HepG2 (cell line): ENCODE measurements at regions not wholly inside any gene's neighbourhood (a gene's known extent, or its start where the extent isn't known, plus 50 kb on each side); places are given as distances from the start of the nearest gene placed in this dataset.

Experiments used
- ATAC-seq: fragments of 200-7000 bp; cut with Tn5 transposase; 3 replicates; pipeline ENCODE4 v1.9.1; 2020; ENCODE audit warnings: mild to moderate bottlenecking, moderate library complexity
- BruUV-seq: library from RNA; stranded (reverse); fragments of 400-500 nt; replicated peaks from 2 replicates; lab custom pipeline; 2021; lab: Mats Ljungman, UMichigan
- CTCF ChIA-PET: fragments of 300-600 bp; formaldehyde crosslinking; extraction: SDS; loops from one replicate; lab custom pipeline; 2021; ENCODE audit warnings: low total read pairs, inconsistent platforms, low intra/inter-chr PET ratio; lab: Yijun Ruan, JAX
- POLR2A ChIA-PET: fragments of 350-600 bp; sonication (Branson Sonifier 250); formaldehyde crosslinking; loops from one replicate; lab custom pipeline; 2020; ENCODE audit warnings: antibody characterized with exemption, inconsistent platforms; lab: Yijun Ruan, JAX
- DNase-seq: peaks from one replicate; pipeline ENCODE4 v3.0.0-alpha.2; 2015; ENCODE audit warnings: low spot score
- FAIRE-seq: peaks from 3 replicates; lab custom pipeline; 2011; peaks lifted over from hg19 to GRCh38; lab: Jason Lieb, UNC
- H2AFZ ChIP-seq: one replicate; pipeline ENCODE4 v1.6.1; 2011; ENCODE audit warnings: low read length, inconsistent platforms
- H3K27ac ChIP-seq: fragments of 300-600 bp; 3 replicates; pipeline ENCODE4 v1.8.0; 2011; ENCODE audit warnings: mixed run types, mild to moderate bottlenecking, mixed read lengths, low read length, inconsistent platforms; ENCODE audit not compliant: insufficient read depth; ENCODE audit errors: extremely low read length
- H3K27me3 ChIP-seq, 2 experiments: fragments of 200-600 bp in 1 of 2; 2 replicates in 1 of 2; 3 replicates in 1 of 2; pipeline versions ENCODE4 v1.6.0 to v1.8.0; 2011; ENCODE audit warnings: low read length in 2 of 2, mild to moderate bottlenecking in 2 of 2, moderate library complexity in 2 of 2, inconsistent platforms in 1 of 2; ENCODE audit not compliant: insufficient read depth in 2 of 2, control insufficient read depth in 1 of 2
- H3K36me3 ChIP-seq, 2 experiments: fragments of 200-600 bp in 1 of 2; replicated peaks in 1 of 2; 2 replicates in 1 of 2; 3 replicates in 1 of 2; pipeline versions ENCODE4 v1.5.1 to v1.8.0; 2011; ENCODE audit warnings: low read length in 2 of 2, inconsistent platforms in 1 of 2; ENCODE audit not compliant: insufficient read depth in 2 of 2, control insufficient read depth in 1 of 2
- H3K4me1 ChIP-seq: 2 replicates; pipeline ENCODE4 v1.5.1; 2012; ENCODE audit warnings: low read length, inconsistent platforms; ENCODE audit not compliant: insufficient read depth
- H3K4me2 ChIP-seq: 2 replicates; pipeline ENCODE4 v1.6.0; 2011; ENCODE audit warnings: low read depth, low read length, inconsistent platforms
- H3K4me3 ChIP-seq, 3 experiments: fragments of 200-600 bp in 1 of 3; sonication (generic), shearing (Covaris generic) in 1 of 3; replicated peaks in 1 of 3; 2 replicates each; pipeline ENCODE4 v1.5.1; 2011 to 2016; ENCODE audit warnings: low read length in 3 of 3, inconsistent platforms in 2 of 3, low read depth in 2 of 3, mild to moderate bottlenecking in 2 of 3, control low read depth in 1 of 3, mixed read lengths in 1 of 3; ENCODE audit not compliant: insufficient read depth in 1 of 3
- H3K79me2 ChIP-seq: one replicate; pipeline ENCODE4 v1.6.1; 2011; ENCODE audit warnings: low read length, inconsistent platforms; ENCODE audit not compliant: insufficient read depth
- H3K9ac ChIP-seq: 2 replicates; pipeline ENCODE4 v1.6.0; 2011; ENCODE audit warnings: mild to moderate bottlenecking, low read depth, low read length, inconsistent platforms; ENCODE audit not compliant: insufficient read depth
- H3K9me3 ChIP-seq: 2 replicates; pipeline ENCODE4 v1.5.1; 2012; ENCODE audit warnings: mild to moderate bottlenecking, low read length
- H4K20me1 ChIP-seq: 2 replicates; pipeline ENCODE4 v1.6.0; 2011; ENCODE audit warnings: inconsistent platforms, mild to moderate bottlenecking, low read length, moderate library complexity; ENCODE audit not compliant: insufficient read depth
- CENPX ChIP-seq: sonication (generic); formaldehyde crosslinking; IDR thresholded peaks from 2 replicates; pipeline ENCODE4 v1.9.0; 2021; ENCODE audit warnings: mild to moderate bottlenecking, missing genetic modification reagents, moderate library complexity
- CERS6 ChIP-seq: sonication (generic); formaldehyde crosslinking; IDR thresholded peaks from 2 replicates; pipeline ENCODE4 v1.5.0; 2020; ENCODE audit warnings: missing genetic modification reagents
- MAX ChIP-seq: IDR thresholded peaks from 2 replicates; pipeline ENCODE4 v1.6.1; 2012; ENCODE audit warnings: inconsistent platforms
- MTF2 ChIP-seq: sonication (generic); formaldehyde crosslinking; IDR thresholded peaks from 2 replicates; pipeline ENCODE4 v1.5.0; 2020; ENCODE audit warnings: missing genetic modification reagents, borderline replicate concordance
- PAF1 ChIP-seq: IDR thresholded peaks from 2 replicates; pipeline ENCODE4 v1.6.1; 2016; ENCODE audit warnings: missing genetic modification reagents, missing compliant biosample characterization
- PRDM10 ChIP-seq: sonication (generic); formaldehyde crosslinking; IDR thresholded peaks from 2 replicates; pipeline ENCODE4 v1.4.0; 2020; ENCODE audit warnings: low read depth, missing genetic modification reagents
- RELA ChIP-seq: sonication (generic); formaldehyde crosslinking; IDR thresholded peaks from 2 replicates; pipeline ENCODE4 v1.4.0; 2020; ENCODE audit warnings: missing genetic modification reagents
- RFX3 ChIP-seq: IDR thresholded peaks from 2 replicates; pipeline ENCODE4 v1.6.1; 2016; ENCODE audit warnings: missing biosample characterization, missing genetic modification reagents
- TBL1XR1 ChIP-seq: fragments of 150-350 bp; IDR thresholded peaks from 2 replicates; pipeline ENCODE4 v1.6.1; 2014; ENCODE audit warnings: borderline replicate concordance, low read length; ENCODE audit not compliant: partially characterized antibody
- TFDP2 ChIP-seq: sonication (generic); formaldehyde crosslinking; IDR thresholded peaks from 2 replicates; pipeline ENCODE4 v1.4.0; 2020; ENCODE audit warnings: missing genetic modification reagents
- THAP11 ChIP-seq: IDR thresholded peaks from 2 replicates; pipeline ENCODE4 v1.6.1; 2016; ENCODE audit warnings: missing biosample characterization, missing genetic modification reagents
- XRCC5 ChIP-seq: fragments of 200-400 bp; formaldehyde crosslinking; optimal IDR thresholded peaks from 2 replicates; pipeline ENCODE3; 2017; ENCODE audit warnings: mild to moderate bottlenecking, low read length
- ZBED4 ChIP-seq: sonication (generic); formaldehyde crosslinking; IDR thresholded peaks from 2 replicates; pipeline ENCODE4 v1.4.0; 2020; ENCODE audit warnings: missing genetic modification reagents, borderline replicate concordance
- ZMYM4 ChIP-seq: sonication (generic); formaldehyde crosslinking; IDR thresholded peaks from 2 replicates; pipeline ENCODE4 v1.8.1; 2023; ENCODE audit warnings: mild to moderate bottlenecking, missing genetic modification reagents
- ZNF253 ChIP-seq: sonication (generic); formaldehyde crosslinking; IDR thresholded peaks from 2 replicates; pipeline ENCODE4 v1.8.0; 2022; ENCODE audit warnings: mild to moderate bottlenecking, missing genetic modification reagents, borderline replicate concordance
- ZNF768 ChIP-seq: sonication (generic); formaldehyde crosslinking; IDR thresholded peaks from 2 replicates; pipeline ENCODE4 v1.4.0; 2020; ENCODE audit warnings: missing genetic modification reagents
- ZNF850 ChIP-seq: sonication (generic); formaldehyde crosslinking; conservative IDR thresholded peaks from 2 replicates; pipeline ENCODE4 v1.9.0; 2021; ENCODE audit warnings: mild to moderate bottlenecking, missing genetic modification reagents
- WGBS: methylation state at CpG from one replicate; pipeline ENCODE4 v1.1.6; 2017; ENCODE audit warnings: low lambda C conversion rate; 5-methylcytosine and 5-hydroxymethylcytosine counted together
- in situ Hi-C: cut with HindIII; loops from 2 replicates; pipeline ENCODE4 v1.10.0; 2017; ENCODE audit warnings: low pct_unique_long_range_greater_than_20kb; ENCODE audit not compliant: extremely low pct_ligation_motif_present
- intact Hi-C: fragments of 100-400 bp; cut with micrococcal nuclease; formaldehyde crosslinking; loops from one replicate; pipeline ENCODE4 v1.10.0; 2022; ENCODE audit not compliant: unreplicated experiment

- Histone ChIP-seq H2AFZ (no peak overlapping the region), H3K4me1 (0 out of 2 replicates have a peak, but pooled peaks cover 7% of the 10 kb centered on the region), H3K27ac (no peak overlapping the region), H3K79me2 (no peaks in the 10 kb centered on the region), H3K9me3 (no peaks in the 10 kb centered on the region), H4K20me1 (no peaks in the 10 kb centered on the region), H3K4me3 (no peak overlapping the region), H3K36me3 (no peaks in the 10 kb centered on the region), H3K4me2 (no peak overlapping the region), H3K27me3 (no peaks in the 10 kb centered on the region; a peak in 1 of 5 replicates), H3K9ac (no peak overlapping the region)
- in situ Hi-C loops (loop anchor here (25.0 kb wide), 1 partner anchor 269 kb away; no protein-coding TSS in a partner anchor), intact Hi-C loops (no loop called here)
- ChIA-PET CTCF (no interaction called here), POLR2A (no interaction called here)
- DNase-seq, result no peak
- 34% methylated on average over 3 of the region's 3 CpGs for WGBS
- FAIRE-seq, result no peak
- BruUV-seq, result no TSS peak
- no peak for ATAC-seq
- no peak for TF ChIP-seq CERS6 (CRISPR knock-in tag)
- no peak for TF ChIP-seq MTF2 (CRISPR knock-in tag)
- no peak for TF ChIP-seq ZNF768 (CRISPR knock-in tag)
- TF ChIP-seq ZMYM4 (CRISPR knock-in tag), result no peak
- no peak for TF ChIP-seq XRCC5
- no peak for TF ChIP-seq RELA (CRISPR knock-in tag)
- no peak for TF ChIP-seq RFX3
- no peak for TF ChIP-seq CENPX (CRISPR knock-in tag)
- TF ChIP-seq ZBED4 (CRISPR knock-in tag), result no peak
- no peak for TF ChIP-seq PAF1 (CRISPR knock-in tag)
- TF ChIP-seq TFDP2 (CRISPR knock-in tag), result no peak
- TF ChIP-seq ZNF253 (CRISPR knock-in tag), result no peak
- TF ChIP-seq MAX, result no peak
- TF ChIP-seq PRDM10, result no peak
- TF ChIP-seq TBL1XR1, result no peak
- TF ChIP-seq THAP11 (CRISPR knock-in tag), result no peak
- TF ChIP-seq ZNF850 (CRISPR knock-in tag), result no peak
Measured at GRCh38 chr6:134431421-134431859, 113.5 kb upstream of the SGK1 start.
